ENCODE measurements at regions not wholly inside any gene's neighbourhood (a gene's known extent, or its start where the extent isn't known, plus 50 kb on each side); places are given as distances from the start of the nearest gene placed in this dataset.

DNA sequence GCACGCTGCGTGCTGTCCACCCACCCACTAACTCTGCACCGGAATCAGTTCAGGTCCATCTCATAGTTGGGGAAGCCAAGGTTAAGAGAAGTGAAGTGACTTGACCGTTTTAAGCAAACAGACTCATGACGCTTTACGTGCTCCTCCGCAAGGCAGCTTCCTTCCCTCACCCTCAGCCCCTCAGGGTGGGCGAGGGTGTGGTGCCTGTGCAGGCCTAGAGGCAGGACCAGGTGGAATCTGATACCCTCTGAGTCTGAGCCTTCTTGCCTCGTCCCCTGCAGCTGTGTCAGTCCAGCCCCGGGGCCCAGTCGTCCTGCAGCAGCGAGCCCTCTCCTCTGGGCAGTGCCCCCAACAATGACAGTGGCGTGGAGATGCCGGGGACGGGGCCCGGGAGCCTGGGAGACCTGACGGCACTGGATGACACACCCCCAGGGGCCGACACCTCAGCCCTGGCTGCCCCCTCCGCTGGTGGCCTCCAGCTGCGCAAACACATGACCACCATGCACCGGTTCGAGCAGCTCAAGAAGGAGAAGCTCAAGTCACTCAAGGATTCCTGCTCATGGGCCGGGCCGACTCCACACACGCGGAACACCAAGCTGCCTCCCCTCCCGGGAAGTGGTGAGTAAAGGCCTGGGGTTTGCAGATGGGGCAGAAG is 250.5 kb downstream of the GLI2 start:
- DNase-seq (ENCODE audit: extremely low read depth, low read depth), result no peak

DNA sequence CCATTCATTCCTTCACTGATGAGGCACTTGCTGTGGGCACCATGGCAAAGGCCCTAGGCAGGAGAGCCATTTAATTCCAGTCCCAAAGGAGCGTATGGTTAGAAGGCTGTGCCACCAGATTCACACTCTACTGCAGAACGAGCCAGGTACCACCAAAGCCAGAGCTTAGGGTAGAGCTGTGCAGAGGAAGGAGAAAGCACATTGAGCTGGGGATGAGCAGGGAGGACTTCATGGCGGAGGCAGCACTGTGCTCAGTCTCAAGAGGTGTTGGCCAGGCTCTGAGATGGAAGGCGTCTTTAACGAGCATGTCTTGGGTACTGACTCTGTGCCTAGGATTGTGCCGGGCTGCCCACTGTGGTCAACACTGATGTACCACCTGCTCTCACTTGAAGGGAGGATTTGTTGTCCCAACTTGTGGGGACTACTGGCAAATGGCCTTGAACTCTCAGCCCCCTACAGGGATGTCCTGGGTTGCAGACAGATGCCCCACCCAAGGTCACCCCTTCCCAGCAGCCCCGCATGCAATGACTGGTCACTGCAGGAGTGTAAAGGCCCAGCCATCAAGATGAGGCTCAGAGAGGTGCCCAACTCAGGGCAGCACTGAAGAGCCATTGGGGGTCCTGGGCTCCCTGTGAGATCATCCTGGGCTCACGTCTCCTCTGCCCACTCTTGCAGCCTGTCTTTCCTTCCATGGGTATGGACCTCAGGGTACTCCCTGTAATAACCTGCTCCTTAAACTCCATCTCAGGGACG is 251.4 kb downstream of the GLI2 start:
- DNase-seq (ENCODE audit: extremely low read depth, low read depth), result no peak

DNA sequence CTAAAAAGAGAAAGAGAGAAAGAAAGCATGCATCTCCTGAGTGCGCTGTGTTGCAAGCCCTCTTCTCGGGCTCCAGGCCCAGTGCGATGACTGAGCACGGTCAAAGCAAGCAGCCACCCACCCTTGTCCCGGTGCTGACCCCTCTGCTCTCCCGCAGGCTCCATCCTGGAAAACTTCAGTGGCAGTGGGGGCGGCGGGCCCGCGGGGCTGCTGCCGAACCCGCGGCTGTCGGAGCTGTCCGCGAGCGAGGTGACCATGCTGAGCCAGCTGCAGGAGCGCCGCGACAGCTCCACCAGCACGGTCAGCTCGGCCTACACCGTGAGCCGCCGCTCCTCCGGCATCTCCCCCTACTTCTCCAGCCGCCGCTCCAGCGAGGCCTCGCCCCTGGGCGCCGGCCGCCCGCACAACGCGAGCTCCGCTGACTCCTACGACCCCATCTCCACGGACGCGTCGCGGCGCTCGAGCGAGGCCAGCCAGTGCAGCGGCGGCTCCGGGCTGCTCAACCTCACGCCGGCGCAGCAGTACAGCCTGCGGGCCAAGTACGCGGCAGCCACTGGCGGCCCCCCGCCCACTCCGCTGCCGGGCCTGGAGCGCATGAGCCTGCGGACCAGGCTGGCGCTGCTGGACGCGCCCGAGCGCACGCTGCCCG is 252.5 kb downstream of the GLI2 start:
- no peak for DNase-seq (ENCODE audit: extremely low read depth, low read depth)

DNA sequence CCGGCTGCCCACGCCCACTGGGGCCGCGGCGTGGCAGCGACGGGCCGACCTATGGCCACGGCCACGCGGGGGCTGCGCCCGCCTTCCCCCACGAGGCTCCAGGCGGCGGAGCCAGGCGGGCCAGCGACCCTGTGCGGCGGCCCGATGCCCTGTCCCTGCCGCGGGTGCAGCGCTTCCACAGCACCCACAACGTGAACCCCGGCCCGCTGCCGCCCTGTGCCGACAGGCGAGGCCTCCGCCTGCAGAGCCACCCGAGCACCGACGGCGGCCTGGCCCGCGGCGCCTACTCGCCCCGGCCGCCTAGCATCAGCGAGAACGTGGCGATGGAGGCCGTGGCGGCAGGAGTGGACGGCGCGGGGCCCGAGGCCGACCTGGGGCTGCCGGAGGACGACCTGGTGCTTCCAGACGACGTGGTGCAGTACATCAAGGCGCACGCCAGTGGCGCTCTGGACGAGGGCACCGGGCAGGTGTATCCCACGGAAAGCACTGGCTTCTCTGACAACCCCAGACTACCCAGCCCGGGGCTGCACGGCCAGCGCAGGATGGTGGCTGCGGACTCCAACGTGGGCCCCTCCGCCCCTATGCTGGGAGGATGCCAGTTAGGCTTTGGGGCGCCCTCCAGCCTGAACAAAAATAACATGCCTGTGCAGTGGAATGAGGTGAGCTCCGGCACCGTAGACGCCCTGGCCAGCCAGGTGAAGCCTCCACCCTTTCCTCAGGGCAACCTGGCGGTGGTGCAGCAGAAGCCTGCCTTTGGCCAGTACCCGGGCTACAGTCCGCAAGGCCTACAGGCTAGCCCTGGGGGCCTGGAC is 253.2 kb downstream of the GLI2 start:
- no peak for DNase-seq (ENCODE audit: extremely low read depth, low read depth)

DNA sequence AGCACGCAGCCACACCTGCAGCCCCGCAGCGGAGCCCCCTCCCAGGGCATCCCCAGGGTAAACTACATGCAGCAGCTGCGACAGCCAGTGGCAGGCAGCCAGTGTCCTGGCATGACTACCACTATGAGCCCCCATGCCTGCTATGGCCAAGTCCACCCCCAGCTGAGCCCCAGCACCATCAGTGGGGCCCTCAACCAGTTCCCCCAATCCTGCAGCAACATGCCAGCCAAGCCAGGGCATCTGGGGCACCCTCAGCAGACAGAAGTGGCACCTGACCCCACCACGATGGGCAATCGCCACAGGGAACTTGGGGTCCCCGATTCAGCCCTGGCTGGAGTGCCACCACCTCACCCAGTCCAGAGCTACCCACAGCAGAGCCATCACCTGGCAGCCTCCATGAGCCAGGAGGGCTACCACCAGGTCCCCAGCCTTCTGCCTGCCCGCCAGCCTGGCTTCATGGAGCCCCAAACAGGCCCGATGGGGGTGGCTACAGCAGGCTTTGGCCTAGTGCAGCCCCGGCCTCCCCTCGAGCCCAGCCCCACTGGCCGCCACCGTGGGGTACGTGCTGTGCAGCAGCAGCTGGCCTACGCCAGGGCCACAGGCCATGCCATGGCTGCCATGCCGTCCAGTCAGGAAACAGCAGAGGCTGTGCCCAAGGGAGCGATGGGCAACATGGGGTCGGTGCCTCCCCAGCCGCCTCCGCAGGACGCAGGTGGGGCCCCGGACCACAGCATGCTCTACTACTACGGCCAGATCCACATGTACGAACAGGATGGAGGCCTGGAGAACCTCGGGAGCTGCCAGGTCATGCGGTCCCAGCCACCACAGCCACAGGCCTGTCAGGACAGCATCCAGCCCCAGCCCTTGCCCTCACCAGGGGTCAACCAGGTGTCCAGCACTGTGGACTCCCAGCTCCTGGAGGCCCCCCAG is 254.1 kb downstream of the GLI2 start:
- no peak for DNase-seq (ENCODE audit: extremely low read depth, low read depth)

DNA sequence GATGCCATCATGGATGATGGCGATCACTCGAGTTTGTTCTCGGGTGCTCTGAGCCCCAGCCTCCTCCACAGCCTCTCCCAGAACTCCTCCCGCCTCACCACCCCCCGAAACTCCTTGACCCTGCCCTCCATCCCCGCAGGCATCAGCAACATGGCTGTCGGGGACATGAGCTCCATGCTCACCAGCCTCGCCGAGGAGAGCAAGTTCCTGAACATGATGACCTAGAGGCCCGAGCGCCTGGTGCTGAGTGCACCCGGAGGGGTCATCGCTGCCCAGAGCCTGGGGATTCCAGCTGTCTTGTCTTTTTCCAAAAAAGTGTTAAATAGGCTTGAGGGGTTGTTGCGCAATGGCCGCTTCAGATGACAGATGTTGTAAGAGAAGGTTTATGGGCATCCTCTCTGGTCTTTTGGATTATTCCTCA is 254.8 kb downstream of the GLI2 start:
- DNase-seq (ENCODE audit: extremely low read depth, low read depth), result no peak

DNA sequence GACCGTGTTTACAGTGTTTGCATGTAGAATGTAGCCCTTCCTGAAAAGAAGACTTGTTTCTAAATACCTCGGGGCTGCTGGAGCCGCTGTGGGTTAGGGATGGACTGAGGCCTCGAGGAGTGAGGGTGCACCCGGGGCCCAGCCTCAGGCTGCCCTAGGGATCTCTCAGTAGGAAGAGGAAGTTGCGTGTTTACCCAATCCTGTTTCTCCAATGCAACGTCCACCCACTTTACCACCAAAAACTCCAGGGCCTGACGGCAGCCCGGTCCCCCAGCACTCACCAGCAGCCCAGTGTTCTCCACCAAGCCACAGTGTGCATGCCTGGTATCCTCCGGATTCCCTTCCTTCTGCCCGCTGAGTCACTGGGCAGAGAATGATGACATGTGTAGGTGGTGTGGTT is 255.8 kb downstream of the GLI2 start:
- no peak for DNase-seq (ENCODE audit: extremely low read depth, low read depth)

DNA sequence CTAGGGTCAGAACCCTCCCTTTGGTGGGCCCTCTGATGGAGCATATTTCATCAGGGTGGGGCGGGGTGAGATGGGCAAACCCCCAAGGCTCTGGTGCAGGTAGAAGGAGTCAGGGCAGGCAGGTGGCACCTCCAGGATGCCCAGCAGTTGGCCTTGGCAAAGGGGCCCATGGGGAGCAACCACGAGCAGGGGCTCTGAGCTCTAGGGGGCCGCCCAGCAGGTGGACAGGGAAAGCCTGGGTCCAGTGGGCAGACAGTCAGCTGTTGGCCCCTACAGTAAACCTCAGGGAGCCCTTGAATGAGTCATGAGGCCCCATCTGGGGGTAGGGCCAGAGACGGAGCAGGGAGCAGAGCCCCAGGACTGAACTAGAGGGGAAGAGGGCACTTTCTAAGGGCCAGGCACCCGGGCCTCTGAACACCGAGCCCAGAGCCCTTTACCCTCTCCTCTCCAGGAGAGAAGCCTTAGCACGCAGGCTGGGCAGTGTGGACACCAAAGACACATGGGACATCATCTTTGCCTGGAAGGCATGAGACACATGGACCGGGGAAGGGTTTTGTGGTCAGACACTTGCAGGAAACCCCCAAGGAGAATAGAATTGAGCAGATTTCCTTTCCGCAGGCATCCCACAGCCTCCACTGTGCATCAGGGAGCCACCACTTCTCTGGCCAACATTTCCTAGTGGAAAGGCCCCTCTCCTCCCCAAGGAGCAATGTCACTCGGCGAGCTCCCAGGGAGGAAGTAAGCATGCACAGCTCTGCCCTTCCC is 257.3 kb downstream of the GLI2 start:
- no peak for DNase-seq (ENCODE audit: extremely low read depth, low read depth)

DNA sequence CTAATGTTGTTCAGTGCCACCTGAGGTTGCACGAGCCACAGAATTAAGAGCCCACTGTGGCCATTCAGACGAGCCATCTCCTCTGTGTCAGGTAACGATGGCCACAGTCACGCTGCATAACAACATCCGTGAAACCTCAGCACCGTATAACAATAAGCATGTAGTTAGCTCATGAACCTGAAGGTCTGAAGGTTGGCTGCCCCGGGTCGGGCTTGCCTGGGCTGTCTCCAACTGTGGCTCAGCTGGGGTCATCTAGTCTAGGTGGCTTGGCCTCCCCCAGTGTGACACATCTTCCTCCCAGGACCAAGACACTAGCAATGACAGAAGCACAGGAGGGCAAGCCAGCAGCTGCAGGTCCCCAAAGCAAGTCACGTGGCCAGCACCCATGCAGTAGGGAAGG is 258.0 kb downstream of the GLI2 start:
- no peak for DNase-seq (ENCODE audit: extremely low read depth, low read depth)

DNA sequence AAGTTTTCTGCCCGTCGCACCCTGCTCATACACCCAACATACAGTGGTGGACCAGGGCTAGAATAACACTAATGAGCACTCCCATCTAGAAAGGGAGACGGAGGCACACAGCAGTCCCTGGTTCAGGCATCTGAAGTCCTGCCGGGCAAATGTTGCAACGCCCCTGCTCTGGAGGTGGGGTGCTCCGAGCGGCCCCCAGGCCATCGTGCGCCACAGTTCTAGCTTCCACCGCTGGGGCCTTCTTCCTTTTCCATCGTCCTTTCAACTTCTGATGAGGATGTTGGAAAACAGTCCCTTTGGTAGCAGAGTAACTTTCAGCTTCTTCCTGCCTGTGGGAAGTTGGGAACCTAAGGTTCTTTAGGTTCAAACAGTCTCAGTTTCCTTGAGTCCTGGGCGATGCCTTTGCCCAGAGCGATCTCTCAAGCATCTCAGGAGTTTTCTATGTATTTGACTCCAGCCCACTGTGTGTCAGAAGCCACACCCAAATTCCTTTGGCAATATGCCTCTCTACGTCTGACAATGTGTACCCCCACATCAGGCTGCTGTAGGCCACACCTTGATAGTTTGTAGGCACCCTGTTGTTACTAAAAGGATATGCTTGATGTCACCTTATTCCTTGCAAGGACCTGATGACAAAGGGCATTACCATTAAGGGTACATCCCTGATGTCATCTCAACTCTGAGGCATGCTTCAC is 258.8 kb downstream of the GLI2 start:
- no peak for DNase-seq (ENCODE audit: extremely low read depth, low read depth)

DNA sequence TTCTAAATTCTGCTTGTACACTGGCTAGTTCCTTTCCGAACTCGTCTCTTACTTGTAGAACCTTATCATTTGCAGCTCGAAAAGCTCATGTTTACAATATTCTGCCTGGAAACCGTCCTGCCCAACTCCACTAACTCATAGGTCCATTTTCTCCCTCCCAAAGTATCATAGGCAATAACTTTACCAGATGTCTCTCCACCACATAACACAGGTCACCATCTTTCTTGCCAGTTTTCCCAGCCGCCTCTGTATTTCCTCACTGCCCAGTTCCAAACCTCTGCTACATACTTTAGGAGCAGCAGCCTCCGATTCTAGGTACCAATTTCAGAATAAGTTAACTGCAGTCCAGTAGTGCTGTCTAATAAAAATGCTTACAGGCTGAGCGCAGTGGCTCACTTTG is 259.5 kb downstream of the GLI2 start:
- no peak for DNase-seq (ENCODE audit: extremely low read depth, low read depth)

DNA sequence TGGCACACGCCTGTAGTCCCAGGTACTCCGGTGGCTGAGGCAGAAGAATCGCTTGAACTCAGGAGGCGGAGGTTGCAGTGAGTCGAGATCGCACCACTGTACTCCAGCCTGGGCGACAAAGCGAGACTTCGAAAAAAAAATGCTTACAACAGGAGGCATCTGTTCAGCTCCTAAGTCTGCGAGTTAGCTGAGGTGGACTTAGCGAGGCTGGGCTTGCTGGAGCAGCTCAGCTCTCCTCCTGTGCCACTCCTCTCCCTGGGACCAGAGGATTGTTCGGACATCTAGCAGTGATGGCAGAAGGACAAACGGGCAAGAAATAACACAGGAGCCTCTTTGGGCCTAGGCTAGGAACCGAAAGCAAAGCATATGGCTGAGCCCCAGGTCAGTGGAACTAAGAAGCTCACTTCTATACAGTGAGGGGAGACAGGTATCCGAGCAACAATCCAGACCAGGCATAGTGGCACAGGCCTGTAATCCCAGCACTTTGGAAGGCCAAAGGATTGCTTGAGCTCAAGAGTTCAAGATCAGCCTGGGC is 260.1 kb downstream of the GLI2 start:
- no peak for DNase-seq (ENCODE audit: extremely low read depth, low read depth)

DNA sequence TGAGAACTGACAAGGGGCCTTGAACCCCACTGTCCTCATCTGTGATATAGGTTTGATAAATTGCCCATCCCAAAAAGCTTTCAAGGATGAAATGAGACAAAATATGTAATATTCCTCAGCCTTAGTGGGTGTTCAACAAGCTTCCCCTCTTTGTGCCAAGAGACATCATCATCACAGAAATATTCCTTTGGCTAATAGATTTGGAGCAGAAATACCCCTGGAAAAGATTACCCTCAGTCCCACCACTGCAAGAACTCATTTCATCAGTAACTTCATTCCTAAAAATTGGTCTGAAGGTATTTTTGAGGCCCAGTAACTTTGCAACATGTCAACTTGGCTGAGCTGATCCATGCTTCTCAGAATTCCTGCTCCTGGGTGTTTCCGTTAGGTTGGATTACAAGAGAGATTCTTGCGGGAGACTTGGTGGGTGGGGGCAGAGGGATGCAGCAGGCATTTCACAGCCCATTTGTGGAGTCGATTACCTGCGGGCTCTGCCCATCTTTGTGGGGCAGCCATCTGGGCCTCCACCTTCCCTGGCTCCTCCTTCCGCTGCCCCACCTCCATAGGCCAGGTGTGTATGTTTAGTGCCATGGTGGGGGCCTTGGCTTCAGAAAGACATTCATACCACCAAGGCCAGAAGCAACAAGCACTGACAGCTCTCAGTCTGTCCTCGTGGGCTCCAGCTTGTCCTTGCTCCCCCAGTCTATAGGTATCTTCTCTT is 263.9 kb downstream of the GLI2 start:
- DNase-seq (ENCODE audit: extremely low read depth, low read depth), result no peak

DNA sequence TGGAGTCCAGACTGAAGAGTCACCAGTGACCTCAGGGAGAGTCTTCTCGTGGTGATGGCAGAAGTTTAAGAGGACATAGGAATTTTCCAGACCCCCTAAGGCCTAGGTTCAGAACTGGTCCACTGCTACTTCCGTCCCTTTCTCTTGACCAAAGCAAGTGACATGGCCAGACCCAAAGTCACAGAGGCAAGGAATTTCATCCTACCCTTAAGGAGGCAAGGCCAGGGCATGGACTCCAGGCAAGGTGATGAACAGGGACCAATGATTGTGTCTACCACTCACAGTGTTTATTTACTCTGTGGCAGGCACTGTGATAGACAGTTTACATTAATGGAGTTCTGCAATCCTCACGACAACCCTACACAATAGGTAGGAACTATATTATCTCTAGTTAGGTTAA is 265.1 kb downstream of the GLI2 start:
- DNase-seq (ENCODE audit: extremely low read depth, low read depth), result no peak

DNA sequence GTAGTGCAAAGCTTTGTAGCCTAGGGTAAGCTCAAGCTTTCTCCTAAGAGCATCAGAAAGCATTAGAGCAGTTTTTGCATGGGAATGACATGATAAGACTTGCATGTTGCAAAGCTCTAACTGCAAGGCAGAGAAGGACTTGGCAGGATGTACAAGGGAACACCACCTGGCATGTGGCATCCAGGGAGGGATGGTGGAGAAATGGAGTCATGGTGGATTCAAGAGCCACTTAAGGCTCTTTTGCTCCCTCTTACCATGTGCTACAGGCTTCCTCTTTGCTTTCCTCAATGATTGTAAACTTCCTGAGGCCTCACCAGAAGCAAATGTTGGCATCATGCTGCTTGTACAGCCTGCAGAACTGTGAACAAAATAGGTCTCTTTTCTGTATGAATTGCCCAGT is 266.0 kb downstream of the GLI2 start:
- DNase-seq (ENCODE audit: extremely low read depth, low read depth), result no peak

DNA sequence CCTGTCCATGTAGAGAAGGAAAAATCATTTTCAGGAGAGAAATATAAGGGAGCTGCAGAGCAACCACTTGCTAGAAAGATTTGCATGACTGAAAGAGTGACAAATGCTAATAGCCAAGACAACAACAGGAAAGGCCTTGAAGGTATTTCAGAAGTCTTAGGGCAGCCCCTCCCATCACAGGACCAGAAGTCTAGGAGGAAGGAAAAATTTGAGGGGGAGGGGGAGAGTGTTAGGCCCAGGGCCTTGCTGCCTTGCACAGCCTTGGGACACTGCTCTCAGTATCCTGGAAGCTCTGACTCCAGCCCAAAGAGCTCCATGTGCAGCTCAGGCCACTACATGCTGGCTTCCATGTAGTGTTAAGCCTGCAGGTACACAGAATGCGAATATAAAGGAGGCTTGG is 266.9 kb downstream of the GLI2 start:
- DNase-seq (ENCODE audit: extremely low read depth, low read depth), result no peak

DNA sequence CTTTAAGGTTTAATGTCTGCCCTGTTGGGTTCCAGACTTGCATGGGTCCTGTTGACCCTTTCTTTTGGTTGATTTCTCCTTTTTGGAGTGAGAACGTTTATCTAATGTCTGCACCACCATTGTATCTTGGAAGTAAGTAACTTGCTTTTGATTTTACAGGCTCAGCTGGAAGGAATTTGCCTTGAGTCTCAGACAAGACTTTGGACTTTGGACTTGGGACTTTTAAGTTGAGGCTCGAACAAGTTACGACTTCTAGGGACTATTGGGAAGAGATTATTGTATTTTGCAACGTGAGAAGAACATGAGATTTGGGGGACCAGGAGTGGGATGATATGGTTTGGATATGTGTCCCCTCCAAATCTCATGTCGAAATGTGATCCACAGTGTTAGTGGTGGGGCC is 267.7 kb downstream of the GLI2 start:
- DNase-seq (ENCODE audit: extremely low read depth, low read depth), result no peak

DNA sequence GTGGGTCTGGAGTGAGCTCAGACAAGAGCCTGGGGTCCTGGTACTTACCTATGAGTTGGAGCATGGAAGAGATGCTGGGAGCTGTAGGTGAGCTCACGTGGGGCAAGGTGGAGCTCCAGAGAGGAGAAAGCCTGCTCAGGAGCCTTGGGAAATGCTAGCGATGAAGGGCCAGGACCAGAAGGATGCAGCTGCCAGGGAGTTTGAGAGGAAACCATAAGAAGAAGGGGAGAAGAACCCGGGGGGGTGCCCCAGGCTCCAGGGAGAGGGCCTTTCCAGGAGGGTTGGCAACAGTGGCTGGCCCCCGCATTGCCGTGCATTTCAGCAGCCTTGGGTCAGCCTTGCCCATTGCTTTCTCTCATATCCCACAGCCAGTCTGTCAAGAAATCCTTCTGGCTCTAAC is 268.7 kb downstream of the GLI2 start:
- DNase-seq (ENCODE audit: extremely low read depth, low read depth), result no peak
